NCI-H345 (cell line): ENCODE measurements at regions not wholly inside any gene's neighbourhood (a gene's known extent, or its start where the extent isn't known, plus 50 kb on each side); places are given as distances from the start of the nearest gene placed in this dataset.

Experiments used
- DNase-seq: peaks from one replicate; lab custom pipeline; 2025; lab: John Stamatoyannopoulos, UW

DNA sequence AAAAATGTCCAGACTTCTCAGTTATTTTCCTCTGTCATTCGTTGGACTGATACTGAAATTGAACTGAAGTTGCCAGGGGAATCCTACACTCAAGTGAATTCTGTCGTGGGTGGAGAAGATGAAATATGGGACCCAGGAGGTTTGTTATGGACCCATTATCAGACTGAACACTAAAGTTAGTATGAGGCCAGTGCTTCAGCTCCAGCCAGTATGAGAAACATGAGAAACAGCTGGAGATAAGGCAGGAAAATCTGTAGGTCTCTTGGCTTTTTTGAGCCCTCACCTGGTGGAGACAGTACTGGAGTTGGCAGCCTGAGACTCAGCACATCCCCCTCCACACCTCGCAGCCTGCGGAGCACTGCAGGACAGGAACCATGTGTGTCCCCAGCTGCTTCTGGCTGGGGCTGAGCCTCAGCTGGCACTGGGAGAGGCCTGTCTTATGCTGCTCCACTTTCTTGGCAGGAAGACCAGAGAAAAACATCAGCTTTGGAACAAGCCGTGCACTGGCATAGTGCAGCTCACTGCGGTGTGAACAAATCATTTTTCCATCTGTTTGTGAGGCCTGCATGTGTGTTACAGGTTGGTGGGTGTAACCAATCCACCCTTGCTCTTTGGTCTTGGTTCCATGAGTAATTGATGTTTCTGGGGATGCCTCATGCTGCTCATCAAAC is 641.0 kb downstream of the FGF9 start:
- no peak for DNase-seq

DNA sequence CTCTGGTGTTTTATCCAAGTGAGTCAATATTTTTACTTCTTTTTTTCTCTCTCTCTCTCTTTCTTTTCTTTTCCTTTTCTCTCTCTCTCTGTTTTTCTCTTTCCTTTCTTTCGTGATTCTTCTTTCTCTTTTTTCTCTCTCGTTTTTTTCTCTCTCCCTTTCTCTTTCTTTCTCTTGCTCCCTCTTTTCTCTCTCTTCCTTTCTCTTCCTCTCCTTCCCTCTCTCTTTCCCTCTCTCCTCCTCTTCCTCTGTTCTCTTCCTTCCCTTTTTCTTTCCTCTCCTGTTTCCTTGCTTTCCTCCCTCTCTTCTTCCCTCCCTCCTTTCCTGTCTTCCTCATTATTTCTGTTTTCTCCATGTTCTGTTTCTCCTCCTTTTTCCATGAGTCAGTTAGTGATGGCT is 641.5 kb downstream of the FGF9 start:
- DNase-seq: no peak

DNA sequence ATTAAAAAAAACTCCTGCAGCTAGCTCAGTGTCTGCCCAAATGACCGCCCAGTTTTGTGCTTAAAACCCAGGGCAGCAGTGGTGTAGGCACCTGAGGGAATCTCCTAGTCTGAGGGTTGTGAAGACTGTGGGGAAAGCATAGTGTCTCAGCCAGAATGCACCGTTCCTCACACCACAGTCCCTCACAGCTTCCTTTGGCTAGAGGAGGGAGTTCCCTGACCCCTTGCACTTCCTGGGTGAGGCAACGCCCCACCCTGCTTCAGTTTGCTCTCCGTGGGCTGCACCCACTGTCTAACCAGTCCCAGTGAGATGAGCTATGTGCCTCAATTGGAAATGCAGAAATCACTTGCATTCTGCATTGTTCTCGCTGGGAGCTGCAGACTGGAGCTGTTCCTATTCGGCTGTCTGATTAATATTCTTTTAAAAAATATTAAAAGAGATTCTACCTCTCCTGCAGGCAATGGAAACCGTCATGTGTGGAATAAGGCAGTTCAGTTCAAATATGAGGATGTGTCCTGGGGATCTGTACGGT is 645.7 kb downstream of the FGF9 start:
- no peak for DNase-seq

DNA sequence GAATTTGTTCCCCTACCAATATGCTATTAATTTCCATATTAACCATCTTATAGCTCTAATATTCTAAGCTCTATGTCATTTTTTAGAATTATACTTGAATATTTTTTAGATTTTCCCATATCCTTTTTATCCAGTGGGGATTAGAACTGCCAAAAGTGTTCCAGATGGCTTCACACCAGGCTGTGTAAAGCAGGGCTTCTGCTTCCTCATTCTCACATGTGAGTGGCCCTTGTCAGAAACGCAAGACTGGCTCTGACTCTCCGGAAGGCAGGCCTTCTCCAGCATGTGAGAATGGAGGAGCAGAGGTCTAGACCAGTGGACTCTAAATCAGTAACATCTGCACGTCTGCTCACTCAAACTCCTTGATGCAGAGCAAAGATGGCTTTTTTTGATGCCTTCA is 650.1 kb downstream of the FGF9 start:
- no peak for DNase-seq

DNA sequence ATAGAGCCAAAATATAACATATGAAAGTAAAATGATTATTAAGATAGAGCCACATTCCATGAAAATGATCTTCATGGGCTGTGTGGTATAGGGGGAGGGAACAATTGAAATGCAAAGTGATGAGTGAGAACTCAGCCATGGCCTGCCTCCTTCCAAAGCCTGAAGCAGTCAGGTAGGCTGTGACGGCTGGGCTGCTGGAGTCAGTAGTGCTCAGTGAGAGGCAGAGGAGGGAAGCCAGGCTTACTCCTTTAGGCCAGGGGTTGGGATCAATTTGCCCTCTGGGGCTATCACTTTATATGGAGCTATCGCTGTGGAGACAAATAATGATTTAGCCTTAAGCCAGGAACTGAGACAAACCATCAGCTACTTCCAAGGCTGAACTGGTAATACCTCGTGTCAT is 654.9 kb downstream of the FGF9 start:
- no peak for DNase-seq

DNA sequence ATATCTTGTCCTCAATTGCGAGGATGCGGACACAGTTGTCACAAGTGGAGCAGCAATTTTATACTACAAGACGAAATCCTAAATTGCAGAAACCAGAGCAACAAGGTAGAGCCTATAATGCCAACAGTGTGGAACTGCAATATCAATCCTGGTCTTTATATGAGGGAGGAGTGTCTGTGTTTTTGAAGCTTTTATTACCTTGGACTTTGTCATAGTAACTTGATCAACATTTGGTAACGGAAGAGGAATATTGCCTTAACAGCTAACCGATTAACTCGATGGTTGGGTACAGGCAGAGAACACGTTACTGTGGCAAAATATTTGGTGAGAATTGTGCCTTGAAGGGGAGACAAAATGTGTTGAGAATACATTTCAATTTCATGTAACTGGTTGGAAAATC is 661.5 kb downstream of the FGF9 start:
- no peak for DNase-seq

DNA sequence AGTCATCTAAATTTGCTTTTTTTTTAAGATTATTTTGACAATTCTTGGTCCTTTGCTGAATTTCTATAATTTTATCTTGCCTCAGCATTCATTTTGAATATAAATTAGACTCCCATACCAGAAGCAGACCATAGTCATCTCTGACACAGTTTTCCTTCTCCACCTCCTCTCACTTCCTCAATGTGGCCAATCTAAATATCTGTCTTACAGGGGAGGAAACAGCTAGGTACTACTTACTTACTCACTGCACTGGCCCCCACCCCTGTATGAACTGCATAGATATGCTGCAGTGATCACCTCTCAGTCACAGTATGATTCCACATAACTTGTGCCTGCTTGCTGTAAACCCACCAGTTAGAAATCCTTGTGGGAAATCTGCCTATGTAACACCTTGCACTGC is 665.6 kb downstream of the FGF9 start:
- no peak for DNase-seq

DNA sequence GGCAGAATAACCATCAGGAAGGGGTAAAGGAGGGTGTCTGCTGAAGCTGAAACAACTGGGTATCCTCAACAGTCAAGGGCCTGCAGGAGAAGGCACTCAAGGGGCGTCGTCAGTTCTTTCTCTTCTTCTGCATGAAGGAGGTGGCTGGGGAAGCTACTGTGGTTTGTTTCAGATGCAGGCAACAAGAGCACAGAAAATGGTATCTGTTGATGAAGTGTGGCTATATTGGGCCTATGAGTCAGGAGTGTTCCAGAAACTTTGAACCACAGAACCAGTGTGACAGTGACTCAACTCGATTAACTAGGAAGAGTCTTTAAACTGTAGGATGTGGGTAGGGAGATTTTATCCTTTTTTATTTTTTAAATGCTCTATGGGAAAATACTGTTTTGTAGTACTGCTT is 686.3 kb downstream of the FGF9 start:
- DNase-seq: no peak

DNA sequence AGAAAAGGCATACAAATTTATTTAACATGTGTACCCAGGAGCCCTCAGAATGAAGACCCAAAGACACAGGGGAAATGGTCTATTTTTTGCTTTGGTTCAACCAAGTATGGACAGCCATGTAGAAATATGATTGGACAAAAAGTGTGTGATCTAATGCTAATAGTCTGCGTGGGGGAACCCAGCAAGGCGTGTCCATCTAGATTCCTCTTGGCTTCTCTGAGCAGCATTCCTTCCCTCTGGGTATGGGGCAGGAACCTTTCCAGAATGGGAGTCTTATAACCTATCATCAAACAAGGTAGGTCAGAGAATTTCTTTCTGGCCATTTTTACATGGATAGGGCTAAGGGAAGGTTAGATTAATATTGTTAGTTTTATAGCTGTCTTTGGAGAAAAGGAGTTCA is 698.2 kb downstream of the FGF9 start:
- no peak for DNase-seq

DNA sequence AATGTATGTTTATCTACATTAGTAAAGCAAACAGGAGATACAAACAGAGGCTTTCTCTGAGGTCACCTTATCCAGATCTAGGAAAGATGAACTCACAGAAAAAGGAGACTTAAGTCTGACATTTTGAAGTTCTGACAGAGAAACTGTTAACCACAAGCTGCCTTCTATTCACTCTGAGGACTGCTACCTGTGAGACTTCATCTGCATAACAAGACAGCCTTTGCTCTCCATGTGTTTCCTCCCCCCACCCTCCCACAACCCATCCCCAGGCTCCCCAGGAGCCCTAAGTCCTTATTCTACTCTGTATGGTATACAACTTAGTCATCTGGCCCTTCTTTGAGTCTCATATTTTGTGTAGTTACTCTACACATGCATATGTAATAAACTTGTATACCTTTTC is 699.0 kb downstream of the FGF9 start:
- no peak for DNase-seq

DNA sequence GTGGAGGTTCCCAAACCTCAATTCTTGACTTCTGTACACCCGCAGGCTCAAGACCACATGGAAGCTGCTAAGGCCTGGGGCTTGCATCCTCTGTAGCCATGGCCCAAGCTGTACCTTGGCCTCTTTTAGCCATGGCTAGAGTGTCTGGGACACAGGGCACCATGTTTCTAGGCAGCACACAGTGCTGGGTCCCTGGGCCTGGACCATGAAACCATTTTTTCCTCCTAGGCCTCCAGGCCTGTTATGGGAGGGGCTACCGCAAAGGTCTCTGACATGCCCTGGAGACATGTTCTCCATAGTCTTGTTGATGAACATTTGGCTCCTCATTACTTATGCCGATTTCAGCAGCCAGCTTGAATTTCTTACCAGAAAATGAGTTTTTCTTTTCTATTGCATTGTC is 701.4 kb downstream of the FGF9 start:
- no peak for DNase-seq

DNA sequence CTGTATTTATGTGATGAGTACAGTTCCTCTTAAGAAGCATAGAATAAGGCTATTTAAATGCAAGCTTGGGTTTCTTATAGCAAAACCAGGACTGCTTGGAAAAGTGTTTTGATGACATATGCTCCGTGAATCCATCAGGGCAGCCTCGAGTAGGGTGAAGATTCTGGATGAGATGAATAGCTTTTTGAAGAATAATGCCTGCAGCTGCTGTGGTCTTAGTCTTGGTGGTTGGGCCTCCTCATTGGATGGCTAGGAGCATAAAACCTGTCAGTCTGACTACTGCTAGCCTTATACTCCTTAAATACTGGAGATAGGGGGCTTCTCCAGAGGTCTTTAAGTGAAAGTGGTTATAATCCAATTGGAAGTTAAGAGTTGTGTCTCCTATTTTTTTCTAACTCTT is 704.3 kb downstream of the FGF9 start:
- DNase-seq: no peak

DNA sequence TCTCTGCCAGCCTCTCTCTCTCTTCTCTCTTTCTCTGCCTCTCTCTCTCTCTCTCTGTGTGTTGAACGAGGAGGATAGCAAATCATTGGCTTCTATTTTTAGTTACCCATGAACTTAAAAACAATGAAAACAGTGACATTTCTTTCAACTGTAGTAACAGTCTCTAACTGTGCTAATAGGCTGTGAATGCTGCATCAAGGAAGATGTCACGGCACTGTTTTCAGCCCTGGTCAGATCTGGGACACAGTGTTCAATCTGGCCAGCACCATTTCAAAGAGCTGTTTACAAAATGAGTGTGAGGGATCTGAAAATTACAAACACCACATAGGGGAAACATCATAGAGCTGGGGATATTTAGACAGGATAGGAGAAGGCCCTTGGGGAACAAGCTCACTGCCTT is 717.0 kb downstream of the FGF9 start:
- DNase-seq: no peak

DNA sequence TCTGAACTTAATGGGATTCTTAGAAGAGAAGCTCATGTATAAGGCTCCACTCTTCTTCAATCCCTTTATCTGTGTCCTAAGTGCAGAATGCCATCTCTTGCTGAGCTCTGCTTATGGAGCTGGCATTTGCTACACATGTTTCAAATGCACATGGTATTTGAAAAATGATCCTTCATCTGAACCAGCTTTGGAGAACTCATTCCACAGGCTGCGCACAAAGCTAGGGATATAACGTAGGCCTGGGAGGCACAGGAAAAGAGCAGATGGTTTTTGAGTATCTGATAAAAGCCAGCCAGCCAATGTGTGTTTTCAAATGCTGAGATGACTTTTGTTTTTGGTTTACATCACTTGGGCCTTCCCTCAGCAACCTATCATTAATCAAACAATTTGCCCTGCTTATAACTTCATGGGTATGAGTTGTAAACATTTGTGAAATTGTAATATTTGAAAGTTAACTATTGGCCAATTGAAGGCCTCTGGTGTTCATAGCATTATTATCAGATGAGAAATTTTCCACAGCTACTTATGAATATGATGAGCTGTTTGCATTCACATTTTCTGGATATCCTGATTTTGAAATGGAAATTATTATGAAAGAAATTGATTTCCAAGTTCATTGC is 729.0 kb downstream of the FGF9 start:
- no peak for DNase-seq

DNA sequence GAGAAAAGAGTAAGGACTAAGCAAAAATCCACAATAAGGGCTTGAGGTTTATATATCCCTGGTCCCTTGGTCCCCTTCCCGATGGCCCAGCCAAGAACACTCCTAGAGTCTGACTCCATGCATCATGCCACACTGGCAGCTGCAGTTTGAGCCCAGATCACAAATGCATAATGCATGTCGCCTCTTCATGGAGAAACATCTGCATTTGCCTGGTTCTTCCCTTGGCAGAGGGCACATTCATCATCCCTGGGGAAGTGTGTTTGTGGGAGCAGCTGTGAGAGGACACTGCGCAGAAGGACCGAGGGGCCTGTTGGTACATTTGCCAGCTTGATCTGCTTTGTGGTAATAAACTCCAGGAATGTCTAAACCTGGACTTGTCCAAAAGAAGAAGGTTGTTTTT is 731.8 kb downstream of the FGF9 start:
- DNase-seq: no peak

DNA sequence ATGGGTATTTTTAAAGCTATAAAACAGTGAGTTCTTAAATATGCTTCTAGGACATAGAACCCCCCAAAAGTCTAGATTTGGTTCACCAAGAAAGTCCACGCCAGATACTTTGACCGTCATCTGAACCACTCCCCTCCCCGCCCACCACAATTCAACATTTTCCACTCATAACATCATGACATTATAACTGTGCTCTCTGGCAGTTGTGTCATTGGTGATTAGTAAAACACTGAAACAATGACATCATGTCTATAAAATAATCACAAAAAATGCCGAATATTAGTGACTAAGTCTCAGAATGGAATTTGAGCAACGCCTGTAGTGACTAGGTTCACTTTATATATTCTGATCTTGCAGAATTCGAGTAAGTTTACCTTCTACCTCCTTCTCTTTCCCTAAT is 732.3 kb downstream of the FGF9 start:
- no peak for DNase-seq

DNA sequence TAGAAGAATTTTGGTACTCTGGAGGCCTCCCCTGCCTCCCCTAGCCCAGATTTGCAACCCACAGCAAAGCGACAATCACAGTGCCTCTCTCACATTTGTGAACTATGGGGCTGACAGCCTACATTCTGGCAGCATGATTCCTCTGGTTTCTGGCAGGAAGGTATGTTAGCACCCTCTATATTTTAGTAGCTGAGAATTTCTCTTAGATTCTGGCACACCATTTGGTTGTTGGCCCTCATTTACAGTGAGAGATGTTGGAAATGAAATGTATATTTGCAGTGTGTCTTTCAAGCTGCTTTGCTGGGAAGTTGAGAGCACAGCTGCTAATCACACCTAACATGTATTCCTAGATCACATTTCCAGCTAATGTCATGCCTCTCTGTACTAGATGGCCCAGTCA is 735.0 kb downstream of the FGF9 start:
- DNase-seq: no peak

DNA sequence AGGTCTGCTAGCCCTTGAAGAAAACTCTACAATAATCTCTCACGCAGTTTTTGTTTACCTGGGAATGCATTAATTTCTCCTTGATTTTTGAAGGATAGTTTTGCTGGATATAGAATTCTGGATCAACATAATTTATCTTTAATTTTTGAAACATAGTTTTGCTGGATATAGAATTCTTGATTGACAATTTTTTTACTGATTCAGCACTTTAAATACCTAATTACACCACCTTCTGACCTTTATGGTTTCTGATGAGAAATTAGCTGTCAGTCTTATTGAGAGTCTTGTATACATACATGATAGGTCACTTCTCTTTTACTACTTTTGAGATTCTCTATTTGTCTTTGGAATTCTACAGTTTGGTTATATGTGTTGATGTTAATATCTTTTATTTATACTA is 741.6 kb downstream of the FGF9 start:
- no peak for DNase-seq

DNA sequence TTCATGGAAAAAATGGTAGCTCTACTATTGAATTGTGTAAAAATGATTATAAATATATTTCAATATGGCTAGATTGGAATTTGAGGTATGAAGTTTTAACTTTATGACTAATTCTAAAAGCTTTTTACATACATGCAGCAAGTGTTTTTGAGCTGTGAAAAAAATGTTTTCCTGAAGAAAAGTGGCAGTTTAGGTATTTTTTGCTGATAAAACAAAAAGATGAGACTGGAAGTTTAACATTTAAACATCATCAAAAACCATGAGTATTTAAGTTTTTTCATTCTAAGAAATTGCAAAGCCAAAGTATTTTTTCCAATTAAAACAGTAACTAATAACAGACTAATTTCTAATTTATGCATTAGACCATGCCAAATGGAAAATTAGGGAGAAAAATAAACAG is 751.1 kb downstream of the FGF9 start:
- no peak for DNase-seq

DNA sequence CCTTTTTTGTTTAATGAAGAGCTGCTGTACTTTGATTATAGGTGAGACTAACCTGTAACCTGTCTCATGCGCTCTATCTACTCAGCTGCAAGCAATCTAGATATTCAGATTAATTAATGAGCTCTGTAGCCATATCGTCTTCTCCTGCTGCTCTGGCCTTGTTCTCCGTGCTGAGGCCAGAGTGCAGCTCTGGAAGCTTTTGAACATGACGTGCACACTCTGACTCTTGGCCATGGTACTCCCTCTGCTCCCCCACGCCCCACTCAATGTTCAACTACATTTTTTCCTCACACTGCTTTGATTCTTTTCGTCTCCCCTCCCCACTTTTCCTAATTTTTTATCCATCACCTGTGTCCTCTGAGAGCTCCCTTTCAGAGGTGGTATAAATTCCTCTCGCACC is 751.8 kb downstream of the FGF9 start:
- no peak for DNase-seq

DNA sequence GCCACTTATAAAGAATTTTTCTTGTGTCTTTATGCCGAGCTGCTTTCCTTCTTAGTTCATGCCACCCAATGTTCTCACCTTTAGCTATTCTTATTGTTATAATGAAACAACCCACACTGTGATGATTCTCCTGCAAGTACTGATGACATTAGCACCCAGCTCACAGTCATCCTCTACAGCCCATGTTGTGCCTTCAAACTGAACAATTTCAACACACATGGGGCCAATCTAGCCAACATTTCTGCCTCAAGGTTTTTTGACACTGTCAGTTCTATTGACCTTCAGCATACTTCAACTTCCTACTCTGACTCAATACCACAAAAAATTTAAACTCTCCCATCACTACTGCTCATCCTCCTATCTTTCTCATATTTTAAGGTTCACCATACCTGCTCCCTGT is 752.4 kb downstream of the FGF9 start:
- DNase-seq: no peak

DNA sequence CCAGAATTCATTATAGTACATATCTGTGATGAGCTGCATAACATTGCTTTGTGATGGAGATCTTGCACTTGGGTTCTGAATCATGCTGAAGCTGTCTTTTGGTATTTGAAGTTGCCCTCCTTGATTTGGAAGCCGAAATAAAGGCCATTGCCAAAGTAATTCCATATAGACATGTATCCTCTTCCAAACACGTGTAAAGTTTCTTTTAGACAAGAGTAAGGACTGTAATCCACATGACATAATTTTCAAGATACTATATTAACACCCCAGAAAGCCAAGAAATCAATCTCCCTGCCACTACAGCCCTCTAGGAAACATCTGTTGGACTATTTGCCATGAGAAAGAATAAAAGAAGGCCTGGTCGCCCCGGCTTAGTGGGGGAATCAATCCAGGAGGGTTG is 754.2 kb downstream of the FGF9 start:
- DNase-seq: no peak

DNA sequence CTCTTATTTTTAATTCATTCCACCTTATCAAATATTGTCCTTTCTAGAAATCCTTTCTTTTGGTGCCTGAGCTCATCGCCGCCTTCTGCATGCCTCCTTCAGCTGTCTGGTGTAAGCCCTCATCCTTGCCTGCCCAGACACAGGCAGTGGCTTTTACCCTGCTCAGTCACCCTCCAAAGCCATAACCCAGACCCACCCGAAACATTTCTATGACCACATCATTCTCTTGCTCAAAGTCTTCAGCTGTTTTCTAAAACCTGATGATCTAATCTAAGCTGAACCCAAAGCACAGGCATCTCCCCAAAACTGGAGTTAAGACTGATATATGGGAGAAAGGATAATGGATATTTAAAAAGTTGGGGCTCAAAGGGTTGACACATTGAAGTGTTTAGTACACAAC is 753.7 kb upstream of the SGCG start:
- no peak for DNase-seq

DNA sequence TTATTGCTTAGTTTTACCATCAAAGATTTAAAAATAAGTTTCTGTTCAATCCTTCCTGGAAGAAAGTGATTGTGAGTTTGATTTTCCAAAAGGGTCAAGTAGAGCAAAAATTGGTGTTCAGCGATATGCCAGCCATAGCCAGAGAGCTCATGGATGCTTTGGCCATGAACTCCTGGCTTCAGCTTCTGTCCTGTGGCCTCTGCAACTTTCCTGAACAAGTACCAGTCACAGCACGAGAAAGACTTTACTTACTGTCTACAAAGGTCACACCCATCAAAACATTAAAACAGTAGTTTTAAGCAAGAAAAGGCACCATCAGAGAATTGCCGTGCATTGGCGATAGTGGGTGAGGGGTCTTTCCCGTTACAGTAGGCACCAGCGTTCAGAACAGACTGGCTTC is 753.0 kb upstream of the SGCG start:
- no peak for DNase-seq
